GM18511 (cell line): ENCODE measurements at regions not wholly inside any gene's neighbourhood (a gene's known extent, or its start where the extent isn't known, plus 50 kb on each side); places are given as distances from the start of the nearest gene placed in this dataset.

Experiments
- ATAC-seq: cut with Tn5 transposase; IDR thresholded peaks from one replicate; pipeline ENCODE4 v1.9.1; 2021; ENCODE audit warnings: mild to moderate bottlenecking, moderate library complexity; ENCODE audit not compliant: unreplicated experiment

GRCh38 chr12:100738086-100738485 lies 56.5 kb upstream of the ANO4 start:
- no peak for ATAC-seq

GRCh38 chr12:100741084-100741711 lies 53.4 kb upstream of the ANO4 start:
- peak; percentile 64 for ATAC-seq

GRCh38 chr12:100743060-100743459 lies 51.5 kb upstream of the ANO4 start:
- no peak for ATAC-seq
